Islet precursor cell (in vitro differentiated cells): ENCODE measurements at regions not wholly inside any gene's neighbourhood (a gene's known extent, or its start where the extent isn't known, plus 50 kb on each side); places are given as distances from the start of the nearest gene placed in this dataset.
"Not testable (repeated sequence)": the region's sequence is repeated elsewhere in the genome, so short reads cannot be mapped to it uniquely, and the experiment has no call there.

ENCODE experiments used
- DNase-seq: peaks from one replicate; pipeline ENCODE4 v3.0.0-alpha.2; 2018

- no peak for DNase-seq
Observed at GRCh38 chr3:174336784-174337183, 522.4 kb upstream of the NAALADL2 start.

- DNase-seq, result no peak
Observed at GRCh38 chr3:174337227-174337626, 521.9 kb upstream of the NAALADL2 start.

- no peak for DNase-seq
Observed at GRCh38 chr3:174340624-174341587, 518.2 kb upstream of the NAALADL2 start.

- peak; percentile 51 for DNase-seq
Observed at GRCh38 chr3:174342171-174342570, 517.0 kb upstream of the NAALADL2 start.

GRCh38 chr3:174342941-174343501 lies 516.1 kb upstream of the NAALADL2 start:
- DNase-seq, result peak; percentile 60

- DNase-seq, result no peak
Observed at GRCh38 chr3:174346141-174346540, 513.0 kb upstream of the NAALADL2 start.

GRCh38 chr3:174346571-174346970 lies 512.6 kb upstream of the NAALADL2 start:
- DNase-seq, result no peak

- DNase-seq, result no peak
Observed at GRCh38 chr3:174347474-174348138, 511.5 kb upstream of the NAALADL2 start.

- DNase-seq, result no peak
Observed at GRCh38 chr3:174352227-174352626, 506.9 kb upstream of the NAALADL2 start.

- DNase-seq, result peak; percentile 54
Observed at GRCh38 chr3:174355505-174355904, 503.6 kb upstream of the NAALADL2 start.

GRCh38 chr3:174356596-174356995 lies 502.5 kb upstream of the NAALADL2 start:
- DNase-seq, result no peak

GRCh38 chr3:174358252-174358651 lies 500.9 kb upstream of the NAALADL2 start:
- no peak for DNase-seq

- DNase-seq, result no peak
Observed at GRCh38 chr3:174362556-174362955, 496.6 kb upstream of the NAALADL2 start.

GRCh38 chr3:174363256-174363655 lies 495.9 kb upstream of the NAALADL2 start:
- DNase-seq, result no peak

GRCh38 chr3:174365796-174366195 lies 493.3 kb upstream of the NAALADL2 start:
- no peak for DNase-seq

GRCh38 chr3:174366904-174367303 lies 492.2 kb upstream of the NAALADL2 start:
- not testable (repeated sequence) for DNase-seq

- DNase-seq, result no peak
Observed at GRCh38 chr3:174376346-174376745, 482.8 kb upstream of the NAALADL2 start.

- DNase-seq, result no peak
Observed at GRCh38 chr3:174377096-174377495, 482.0 kb upstream of the NAALADL2 start.

GRCh38 chr3:174377684-174378083 lies 481.4 kb upstream of the NAALADL2 start:
- DNase-seq, result no peak

- no peak for DNase-seq
Observed at GRCh38 chr3:174382878-174383277, 476.3 kb upstream of the NAALADL2 start.

GRCh38 chr3:174387736-174388135 lies 471.4 kb upstream of the NAALADL2 start:
- DNase-seq, result no peak

GRCh38 chr3:174397848-174398247 lies 461.3 kb upstream of the NAALADL2 start:
- no peak for DNase-seq

- no peak for DNase-seq
Observed at GRCh38 chr3:174398761-174399160, 460.4 kb upstream of the NAALADL2 start.

GRCh38 chr3:174403831-174404230 lies 455.3 kb upstream of the NAALADL2 start:
- no peak for DNase-seq
